Thoracic aorta (tissue), 2 donors: ENCODE measurements at regions not wholly inside any gene's neighbourhood (a gene's known extent, or its start where the extent isn't known, plus 50 kb on each side); places are given as distances from the start of the nearest gene placed in this dataset.

Experiments
- ATAC-seq: fragments of 150-250 bp; one replicate; pipeline ENCODE4 v1.8.0; 2017; ENCODE audit warnings: low read depth; ENCODE audit not compliant: insufficient number of reproducible peaks, low FRiP score
- DNase-seq: peaks from one replicate; pipeline ENCODE4 v3.0.0-alpha.2; 2020; ENCODE audit warnings: low spot score
- H3K27ac ChIP-seq, 2 donors: fragments of 200-600 bp; sonication (generic); 1 replicate in 1 of 2; 2 replicates in 1 of 2; pipeline ENCODE4 v1.5.1; 2016; ENCODE audit warnings: mild to moderate bottlenecking in 2 of 2, moderate library complexity in 2 of 2
- H3K27me3 ChIP-seq: fragments of 200-600 bp; sonication (generic); replicated peaks from 2 replicates; pipeline ENCODE4 v1.6.0; 2016; ENCODE audit warnings: mild to moderate bottlenecking; ENCODE audit not compliant: insufficient read depth
- H3K36me3 ChIP-seq: fragments of 200-600 bp; sonication (generic); one replicate; pipeline ENCODE4 v1.5.1; 2016
- H3K4me1 ChIP-seq, 2 donors: fragments of 200-600 bp; sonication (generic); 1 replicate in 1 of 2; 2 replicates in 1 of 2; pipeline versions ENCODE4 v1.5.1 to v1.6.0; 2016; ENCODE audit warnings: low read depth in 2 of 2, mild to moderate bottlenecking in 1 of 2; ENCODE audit not compliant: control insufficient read depth in 1 of 2
- H3K4me3 ChIP-seq: fragments of 200-600 bp; sonication (generic); 2 replicates; pipeline ENCODE4 v1.5.1; 2016; ENCODE audit warnings: mild to moderate bottlenecking
- H3K9me3 ChIP-seq: fragments of 200-600 bp; sonication (generic); 2 replicates; pipeline ENCODE4 v1.5.1; 2016
- CTCF ChIP-seq: fragments of 200-600 bp; sonication (generic); IDR thresholded peaks from one replicate; pipeline ENCODE4 v1.5.1; 2019; ENCODE audit warnings: antibody characterized with exemption

DNA sequence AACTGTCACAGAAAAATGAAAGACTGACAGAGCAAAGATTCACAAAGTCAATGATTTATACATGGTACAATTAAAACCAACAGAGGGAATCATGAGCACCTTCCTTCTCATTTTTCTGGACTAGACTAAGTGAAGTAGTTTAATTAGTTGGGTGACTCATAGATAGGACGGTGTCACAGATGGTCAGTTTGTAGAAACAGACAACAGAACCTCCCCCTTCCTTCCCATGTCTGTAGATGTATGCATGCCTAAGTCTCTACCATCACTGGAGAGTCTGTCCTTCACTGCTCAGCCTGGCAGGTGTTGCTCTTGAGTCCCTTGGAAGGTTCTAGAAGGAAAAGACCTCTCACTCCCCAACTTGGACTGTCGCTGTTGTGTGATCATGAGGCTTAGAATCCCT, 75.4 kb upstream of the EEF1E1 start:
- peaks cover 16 to 34% of the 10 kb centered on the region in 2 donors for H3K4me1 ChIP-seq
- H3K36me3 ChIP-seq = no peaks in the 10 kb centered on the region
- no peak for ATAC-seq
- H3K4me3 ChIP-seq = no peak overlapping the region
- no peaks in the 10 kb centered on the region for H3K9me3 ChIP-seq
- TF ChIP-seq CTCF = no peak
- H3K27ac ChIP-seq = no peak overlapping the region
- no peak for DNase-seq
- H3K27me3 ChIP-seq = no peaks in the 10 kb centered on the region

DNA sequence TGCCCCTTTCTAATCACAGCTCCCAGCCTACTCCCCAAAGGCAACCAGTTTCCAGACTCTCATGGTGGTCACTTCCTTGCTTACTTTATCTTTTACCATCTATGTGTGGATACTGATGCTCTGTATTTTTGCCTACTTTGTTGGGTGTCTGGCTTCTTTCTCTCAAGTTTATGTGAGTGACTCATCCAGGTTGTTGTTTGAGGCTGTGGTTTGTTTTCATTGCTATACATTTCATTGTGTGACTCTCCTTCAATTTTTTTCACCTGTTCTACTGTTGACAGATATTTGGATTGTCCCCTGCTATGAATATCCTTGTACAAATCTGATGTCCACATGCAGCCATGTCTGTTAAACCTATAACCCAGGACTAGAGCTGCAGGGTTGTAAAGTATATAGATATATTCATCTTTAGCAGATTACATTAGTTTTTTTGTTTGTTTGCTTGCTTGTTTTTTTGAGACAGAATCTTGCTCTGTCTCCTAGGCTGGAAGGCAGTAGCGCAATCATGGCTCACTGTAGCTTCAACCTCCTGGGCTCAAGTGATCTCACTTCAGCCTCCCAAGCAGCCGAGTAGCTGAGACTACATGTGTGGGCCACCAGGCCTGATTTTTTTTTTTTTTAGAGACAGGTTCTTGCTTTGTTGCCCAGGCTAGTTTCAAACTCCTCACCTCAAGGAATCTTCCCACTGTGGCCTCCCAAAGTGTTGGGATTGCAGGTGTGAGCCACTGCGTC, 72.9 kb upstream of the EEF1E1 start:
- no peak overlapping the region for H3K27ac ChIP-seq
- no peak for TF ChIP-seq CTCF
- H3K36me3 ChIP-seq = no peaks in the 10 kb centered on the region
- no peaks in the 10 kb centered on the region for H3K9me3 ChIP-seq
- ATAC-seq = no peak
- H3K4me3 ChIP-seq = no peak overlapping the region
- peaks cover 0 to 8% of the 10 kb centered on the region in 2 donors for H3K4me1 ChIP-seq
- no peaks in the 10 kb centered on the region for H3K27me3 ChIP-seq
- no peak for DNase-seq

DNA sequence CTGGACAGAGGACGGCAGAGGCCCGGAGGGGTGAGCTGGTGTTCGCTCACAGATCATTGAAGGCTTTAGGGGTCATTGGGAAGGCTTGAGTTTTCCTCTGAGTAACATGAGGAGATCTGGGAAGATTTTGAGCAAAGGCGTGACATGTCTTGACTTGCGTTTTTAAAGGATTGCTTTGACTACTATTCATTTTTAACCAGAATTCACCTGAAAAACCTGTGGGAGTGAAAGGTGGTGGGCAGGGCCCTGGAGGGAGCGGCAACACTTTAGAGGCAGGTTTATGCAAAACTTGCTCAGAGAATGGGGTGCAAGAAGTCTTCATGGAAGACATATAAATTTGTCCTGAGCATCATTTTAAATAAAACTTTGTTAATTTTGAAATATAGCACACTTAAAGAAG, 72.2 kb upstream of the EEF1E1 start:
- Histone ChIP-seq H3K27me3 (no peaks in the 10 kb centered on the region), H3K4me1 (peaks cover 0 to 2% of the 10 kb centered on the region in 2 donors), H3K27ac (no peak overlapping the region), H3K9me3 (no peaks in the 10 kb centered on the region), H3K4me3 (no peak overlapping the region), H3K36me3 (no peaks in the 10 kb centered on the region)
- no peak for TF ChIP-seq CTCF
- DNase-seq (no peak), ATAC-seq (no peak)

GRCh38 chr6:8172530-8172929, 70.2 kb upstream of the EEF1E1 start:
- Histone ChIP-seq H3K27ac (no peak overlapping the region), H3K27me3 (no peaks in the 10 kb centered on the region), H3K4me1 (no peaks in the 10 kb centered on the region), H3K9me3 (no peaks in the 10 kb centered on the region), H3K36me3 (no peaks in the 10 kb centered on the region), H3K4me3 (no peak overlapping the region)
- TF ChIP-seq CTCF = no peak
- ATAC-seq (no peak), DNase-seq (no peak)

- ATAC-seq = no peak
- Histone ChIP-seq H3K36me3 (no peaks in the 10 kb centered on the region), H3K9me3 (no peaks in the 10 kb centered on the region), H3K27me3 (no peaks in the 10 kb centered on the region), H3K27ac (no peak overlapping the region), H3K4me3 (no peak overlapping the region), H3K4me1 (no peaks in the 10 kb centered on the region)
- no peak for DNase-seq
- TF ChIP-seq CTCF = no peak
These were observed 68.4 kb upstream of the EEF1E1 start for GRCh38 chr6:8170754-8171153.
